ENCODE measurements at regions not wholly inside any gene's neighbourhood (a gene's known extent, or its start where the extent isn't known, plus 50 kb on each side); places are given as distances from the start of the nearest gene placed in this dataset.

GRCh38 chr20:23286346-23286745 is 64.2 kb upstream of the NXT1 start:
- Mint-ChIP-seq H3K9me3 (no peaks in the 10 kb centered on the region), H3K4me3 (no peak overlapping the region), H3K27ac (no peak overlapping the region), H3K4me1 (ENCODE audit: low read depth) (no peaks in the 10 kb centered on the region), H3K27me3 (peaks cover 7% of the 10 kb centered on the region), H3K36me3 (ENCODE audit: low read depth) (no peaks in the 10 kb centered on the region)
- DNase-seq (no peak), ATAC-seq (no peak)
- no peak for TF ChIP-seq CTCF (IDR thresholded peaks at IDR 0.05)
- ChIA-PET CTCF (no interaction called here), POLR2A (no interaction called here)
- intact Hi-C loops (cut with micrococcal nuclease), result no loop called here

GRCh38 chr20:23285536-23285935 is 65.1 kb upstream of the NXT1 start:
- no peak for DNase-seq
- ChIA-PET CTCF (no interaction called here), POLR2A (no interaction called here)
- H3K36me3 Mint-ChIP-seq (ENCODE audit: low read depth), result no peaks in the 10 kb centered on the region
- intact Hi-C loops (cut with micrococcal nuclease), result no loop called here
- H3K4me3 Mint-ChIP-seq, result no peak overlapping the region
- H3K4me1 Mint-ChIP-seq (ENCODE audit: low read depth), result no peaks in the 10 kb centered on the region
- no peak for TF ChIP-seq CTCF (IDR thresholded peaks at IDR 0.05)
- H3K27me3 Mint-ChIP-seq, result peaks cover 5% of the 10 kb centered on the region
- no peak overlapping the region for H3K27ac Mint-ChIP-seq
- ATAC-seq, result no peak
- no peaks in the 10 kb centered on the region for H3K9me3 Mint-ChIP-seq

GRCh38 chr20:23284009-23284408 is 66.6 kb upstream of the NXT1 start:
- H3K36me3 Mint-ChIP-seq (ENCODE audit: low read depth), result no peaks in the 10 kb centered on the region
- H3K4me1 Mint-ChIP-seq (ENCODE audit: low read depth), result no peaks in the 10 kb centered on the region
- ATAC-seq, result no peak
- H3K27ac Mint-ChIP-seq, result no peak overlapping the region
- intact Hi-C loops (cut with micrococcal nuclease), result no loop called here
- H3K9me3 Mint-ChIP-seq, result no peaks in the 10 kb centered on the region
- no peak for TF ChIP-seq CTCF (IDR thresholded peaks at IDR 0.05)
- DNase-seq, result no peak
- H3K4me3 Mint-ChIP-seq, result no peak overlapping the region
- POLR2A ChIA-PET, result interaction anchor here (0.5 kb wide), 1 partner anchor 14 kb away, joined by 3 read pairs; no protein-coding TSS in a partner anchor
- peaks cover 5% of the 10 kb centered on the region for H3K27me3 Mint-ChIP-seq
- CTCF ChIA-PET, result no interaction called here

- no peaks in the 10 kb centered on the region for H3K4me1 Mint-ChIP-seq (ENCODE audit: low read depth)
- H3K36me3 Mint-ChIP-seq (ENCODE audit: low read depth), result no peaks in the 10 kb centered on the region
- ChIA-PET POLR2A (interaction anchor here (0.5 kb wide), 1 partner anchor 15 kb away, joined by 3 read pairs; no protein-coding TSS in a partner anchor), CTCF (no interaction called here)
- no peaks in the 10 kb centered on the region for H3K9me3 Mint-ChIP-seq
- ATAC-seq, result no peak
- peaks cover 5% of the 10 kb centered on the region for H3K27me3 Mint-ChIP-seq
- no peak for TF ChIP-seq CTCF (IDR thresholded peaks at IDR 0.05)
- no peak overlapping the region for H3K4me3 Mint-ChIP-seq
- no peak overlapping the region for H3K27ac Mint-ChIP-seq
- DNase-seq, result no peak
- intact Hi-C loops (cut with micrococcal nuclease), result no loop called here
These were observed 67.3 kb upstream of the NXT1 start for GRCh38 chr20:23283096-23283850.

- ATAC-seq, result no peak
- ChIA-PET CTCF (no interaction called here), POLR2A (no interaction called here)
- no peak for TF ChIP-seq CTCF (IDR thresholded peaks at IDR 0.05)
- H3K27me3 Mint-ChIP-seq, result peaks cover 5% of the 10 kb centered on the region
- no peaks in the 10 kb centered on the region for H3K9me3 Mint-ChIP-seq
- no peaks in the 10 kb centered on the region for H3K4me1 Mint-ChIP-seq (ENCODE audit: low read depth)
- no peak overlapping the region for H3K27ac Mint-ChIP-seq
- no peak for DNase-seq
- no peak overlapping the region for H3K4me3 Mint-ChIP-seq
- intact Hi-C loops (cut with micrococcal nuclease), result no loop called here
- no peaks in the 10 kb centered on the region for H3K36me3 Mint-ChIP-seq (ENCODE audit: low read depth)
These were observed 68.0 kb upstream of the NXT1 start for GRCh38 chr20:23282546-23282945.

All from activated CD8-positive, alpha-beta T cell treated with anti-CD3 and anti-CD28 coated beads for 36 hours (primary cell).